Activated T-cell treated with anti-CD3 and anti-CD28 coated beads, Interleukin-2, amount 50 U/mL, for 24 hours (primary cell): ENCODE measurements at regions not wholly inside any gene's neighbourhood (a gene's known extent, or its start where the extent isn't known, plus 50 kb on each side); places are given as distances from the start of the nearest gene placed in this dataset.

ENCODE experiments used
- DNase-seq: peaks from one replicate; pipeline ENCODE4 v3.0.0-alpha.2; 2020
- H3K27ac Mint-ChIP-seq: 2 replicates; pipeline ENCODE4 v1.8.0; 2020; ENCODE audit warnings: mild to moderate bottlenecking, mixed read lengths
- H3K27me3 Mint-ChIP-seq: 2 replicates; pipeline ENCODE4 v1.8.0; 2020; ENCODE audit warnings: mixed read lengths
- H3K36me3 Mint-ChIP-seq: 2 replicates; pipeline ENCODE4 v1.8.0; 2020; ENCODE audit warnings: low read depth, mixed read lengths
- H3K4me1 Mint-ChIP-seq: 2 replicates; pipeline ENCODE4 v1.8.0; 2020; ENCODE audit warnings: low read depth, mixed read lengths
- H3K4me3 Mint-ChIP-seq: 2 replicates; pipeline ENCODE4 v1.8.0; 2020; ENCODE audit warnings: mild to moderate bottlenecking, moderate library complexity, mixed read lengths
- H3K9me3 Mint-ChIP-seq: 2 replicates; pipeline ENCODE4 v1.8.0; 2020; ENCODE audit warnings: mixed read lengths

- Mint-ChIP-seq H3K4me3 (no peak overlapping the region), H3K27me3 (peaks cover 11% of the 10 kb centered on the region), H3K4me1 (no peaks in the 10 kb centered on the region), H3K27ac (no peak overlapping the region), H3K36me3 (no peaks in the 10 kb centered on the region), H3K9me3 (no peaks in the 10 kb centered on the region)
- no peak for DNase-seq
These were observed 90.5 kb downstream of the PJA1 start for GRCh38 chrX:69074726-69075125.

GRCh38 chrX:69073721-69074120 lies 91.5 kb downstream of the PJA1 start:
- H3K4me1 Mint-ChIP-seq = no peaks in the 10 kb centered on the region
- no peak for DNase-seq
- no peak overlapping the region for H3K4me3 Mint-ChIP-seq
- no peaks in the 10 kb centered on the region for H3K36me3 Mint-ChIP-seq
- no peaks in the 10 kb centered on the region for H3K9me3 Mint-ChIP-seq
- no peak overlapping the region for H3K27ac Mint-ChIP-seq
- peaks cover 9% of the 10 kb centered on the region for H3K27me3 Mint-ChIP-seq

GRCh38 chrX:69073241-69073640 lies 92.0 kb downstream of the PJA1 start:
- Mint-ChIP-seq H3K4me1 (no peaks in the 10 kb centered on the region), H3K27me3 (peaks cover 4% of the 10 kb centered on the region), H3K4me3 (no peak overlapping the region), H3K36me3 (no peaks in the 10 kb centered on the region), H3K27ac (no peak overlapping the region), H3K9me3 (no peaks in the 10 kb centered on the region)
- no peak for DNase-seq

GRCh38 chrX:69072486-69073006 lies 92.7 kb downstream of the PJA1 start:
- Mint-ChIP-seq H3K4me3 (no peak overlapping the region), H3K36me3 (no peaks in the 10 kb centered on the region), H3K27ac (no peak overlapping the region), H3K4me1 (no peaks in the 10 kb centered on the region), H3K9me3 (no peaks in the 10 kb centered on the region), H3K27me3 (peaks cover 3% of the 10 kb centered on the region)
- DNase-seq = no peak

- H3K4me1 Mint-ChIP-seq = no peaks in the 10 kb centered on the region
- DNase-seq = no peak
- H3K36me3 Mint-ChIP-seq = no peaks in the 10 kb centered on the region
- no peak overlapping the region for H3K4me3 Mint-ChIP-seq
- H3K27ac Mint-ChIP-seq = no peak overlapping the region
- H3K9me3 Mint-ChIP-seq = no peaks in the 10 kb centered on the region
- peaks cover 5% of the 10 kb centered on the region for H3K27me3 Mint-ChIP-seq
These were observed 94.2 kb downstream of the PJA1 start for GRCh38 chrX:69070949-69071650.

GRCh38 chrX:69069876-69070275 lies 95.4 kb downstream of the PJA1 start:
- Mint-ChIP-seq H3K9me3 (no peaks in the 10 kb centered on the region), H3K4me3 (no peak overlapping the region), H3K36me3 (no peaks in the 10 kb centered on the region), H3K27me3 (peaks cover 10% of the 10 kb centered on the region), H3K27ac (no peak overlapping the region), H3K4me1 (no peaks in the 10 kb centered on the region)
- no peak for DNase-seq

GRCh38 chrX:69069086-69069445 lies 96.2 kb downstream of the PJA1 start:
- H3K4me1 Mint-ChIP-seq = no peaks in the 10 kb centered on the region
- peaks cover 17% of the 10 kb centered on the region for H3K27me3 Mint-ChIP-seq
- H3K4me3 Mint-ChIP-seq = no peak overlapping the region
- no peak for DNase-seq
- H3K9me3 Mint-ChIP-seq = no peaks in the 10 kb centered on the region
- no peaks in the 10 kb centered on the region for H3K36me3 Mint-ChIP-seq
- H3K27ac Mint-ChIP-seq = no peak overlapping the region

GRCh38 chrX:69068301-69069085 lies 96.8 kb downstream of the PJA1 start:
- Mint-ChIP-seq H3K27ac (no peak overlapping the region), H3K27me3 (peaks cover 22% of the 10 kb centered on the region), H3K4me1 (no peaks in the 10 kb centered on the region), H3K9me3 (no peaks in the 10 kb centered on the region), H3K36me3 (no peaks in the 10 kb centered on the region), H3K4me3 (no peak overlapping the region)
- DNase-seq = no peak

- Mint-ChIP-seq H3K4me1 (no peaks in the 10 kb centered on the region), H3K27ac (no peak overlapping the region), H3K36me3 (no peaks in the 10 kb centered on the region)
These were observed 97.4 kb downstream of the PJA1 start for GRCh38 chrX:69067841-69068240.

GRCh38 chrX:69066966-69067525 lies 98.2 kb downstream of the PJA1 start:
- no peak overlapping the region for H3K4me3 Mint-ChIP-seq
- DNase-seq = no peak
- no peak overlapping the region for H3K27ac Mint-ChIP-seq
- H3K36me3 Mint-ChIP-seq = no peaks in the 10 kb centered on the region
- H3K4me1 Mint-ChIP-seq = no peaks in the 10 kb centered on the region
- H3K9me3 Mint-ChIP-seq = no peaks in the 10 kb centered on the region
- H3K27me3 Mint-ChIP-seq = peaks cover 35% of the 10 kb centered on the region

More at GRCh38 chrX:69067841-69068240, 97.4 kb downstream of the PJA1 start:
- H3K27me3 Mint-ChIP-seq = peaks cover 28% of the 10 kb centered on the region
- DNase-seq = no peak
- H3K4me3 Mint-ChIP-seq = no peak overlapping the region
- no peaks in the 10 kb centered on the region for H3K9me3 Mint-ChIP-seq

GRCh38 chrX:69066021-69066757 lies 99.1 kb downstream of the PJA1 start:
- Mint-ChIP-seq H3K27ac (no peak overlapping the region), H3K4me3 (no peak overlapping the region), H3K9me3 (no peaks in the 10 kb centered on the region), H3K4me1 (no peaks in the 10 kb centered on the region), H3K36me3 (no peaks in the 10 kb centered on the region), H3K27me3 (peaks cover 40% of the 10 kb centered on the region)
- no peak for DNase-seq

GRCh38 chrX:69065451-69065850 lies 99.8 kb downstream of the PJA1 start:
- H3K4me3 Mint-ChIP-seq = no peak overlapping the region

GRCh38 chrX:69063486-69063885 lies 101.8 kb downstream of the PJA1 start:
- no peak for DNase-seq
- H3K27ac Mint-ChIP-seq = no peak overlapping the region
- no peaks in the 10 kb centered on the region for H3K9me3 Mint-ChIP-seq
- H3K27me3 Mint-ChIP-seq = peaks cover 44% of the 10 kb centered on the region
- no peaks in the 10 kb centered on the region for H3K36me3 Mint-ChIP-seq
- H3K4me3 Mint-ChIP-seq = no peak overlapping the region
- H3K4me1 Mint-ChIP-seq = no peaks in the 10 kb centered on the region

More at GRCh38 chrX:69065451-69065850, 99.8 kb downstream of the PJA1 start:
- H3K4me1 Mint-ChIP-seq = no peaks in the 10 kb centered on the region
- no peaks in the 10 kb centered on the region for H3K36me3 Mint-ChIP-seq
- H3K9me3 Mint-ChIP-seq = no peaks in the 10 kb centered on the region
- peaks cover 44% of the 10 kb centered on the region for H3K27me3 Mint-ChIP-seq
- no peak overlapping the region for H3K27ac Mint-ChIP-seq
- DNase-seq = no peak

GRCh38 chrX:69062493-69062892 lies 102.8 kb downstream of the PJA1 start:
- H3K27ac Mint-ChIP-seq = no peak overlapping the region
- H3K27me3 Mint-ChIP-seq = peaks cover 44% of the 10 kb centered on the region
- no peaks in the 10 kb centered on the region for H3K4me1 Mint-ChIP-seq
- H3K9me3 Mint-ChIP-seq = no peaks in the 10 kb centered on the region
- no peaks in the 10 kb centered on the region for H3K36me3 Mint-ChIP-seq
- no peak for DNase-seq
- H3K4me3 Mint-ChIP-seq = no peak overlapping the region
